Right ventricle myocardium inferior (tissue), 1 donor: ENCODE measurements at regions not wholly inside any gene's neighbourhood (a gene's known extent, or its start where the extent isn't known, plus 50 kb on each side); places are given as distances from the start of the nearest gene placed in this dataset.
"Not testable (repeated sequence)": the region's sequence is repeated elsewhere in the genome, so short reads cannot be mapped to it uniquely, and the experiment has no call there.

ENCODE experiments used
- ATAC-seq: fragments of 200-7000 bp; cut with Tn5 transposase; one replicate; pipeline ENCODE4 v1.9.1; 2020; ENCODE audit warnings: mild to moderate bottlenecking, moderate library complexity
- DNase-seq: peaks from one replicate; pipeline ENCODE4 v3.0.0; 2021; ENCODE audit errors: missing footprints
- intact Hi-C: fragments of 100-400 bp; cut with DNase I; formaldehyde crosslinking; loops from one replicate; pipeline ENCODE4 v1.11.0; 2022
- donor health status: DM: no; HTN: yes; CAD: no; lungs with severe emphysema.

DNA sequence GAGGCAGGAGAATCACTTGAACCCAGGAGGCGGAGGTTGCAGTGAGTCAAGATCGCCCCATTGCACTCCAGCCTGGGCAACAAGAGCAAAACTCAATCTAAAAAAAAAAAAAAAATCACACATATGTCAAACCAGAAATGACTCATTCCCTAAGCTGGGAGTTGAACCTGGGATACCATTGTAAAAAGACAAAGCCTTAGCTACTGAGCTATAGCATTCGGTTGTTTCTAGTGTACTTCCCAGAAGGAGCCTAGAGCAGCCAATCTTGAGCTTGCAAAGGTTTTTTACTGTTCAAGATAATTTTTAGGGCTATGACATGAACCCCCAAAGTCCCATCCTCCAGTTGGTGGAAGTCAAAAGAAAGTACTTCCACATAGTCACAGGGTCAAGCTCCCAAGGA lies 87.9 kb downstream of the ZNF467 start:
- DNase-seq (no peak), ATAC-seq (no peak)
- intact Hi-C loops = no loop called here

DNA sequence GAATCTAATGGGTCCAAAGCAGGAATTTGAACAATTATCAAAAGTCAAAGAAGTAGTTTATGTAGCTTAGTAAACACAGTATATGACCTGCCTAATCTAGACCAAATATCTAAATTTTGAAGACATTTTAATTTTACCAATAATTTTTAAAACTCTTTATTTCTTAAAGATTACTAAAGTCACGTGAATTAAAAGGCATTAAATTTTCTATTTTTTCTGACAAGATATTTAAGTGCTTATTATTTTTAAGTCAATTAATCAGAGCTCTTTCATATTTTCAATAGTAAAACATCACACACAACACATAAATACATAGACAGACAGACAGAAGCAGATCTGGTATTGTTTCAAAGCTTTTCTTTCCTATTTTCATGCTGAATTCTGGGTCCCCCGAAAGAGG lies 89.5 kb downstream of the ZNF467 start:
- intact Hi-C loops = no loop called here
- ATAC-seq (no peak), DNase-seq (no peak)

DNA sequence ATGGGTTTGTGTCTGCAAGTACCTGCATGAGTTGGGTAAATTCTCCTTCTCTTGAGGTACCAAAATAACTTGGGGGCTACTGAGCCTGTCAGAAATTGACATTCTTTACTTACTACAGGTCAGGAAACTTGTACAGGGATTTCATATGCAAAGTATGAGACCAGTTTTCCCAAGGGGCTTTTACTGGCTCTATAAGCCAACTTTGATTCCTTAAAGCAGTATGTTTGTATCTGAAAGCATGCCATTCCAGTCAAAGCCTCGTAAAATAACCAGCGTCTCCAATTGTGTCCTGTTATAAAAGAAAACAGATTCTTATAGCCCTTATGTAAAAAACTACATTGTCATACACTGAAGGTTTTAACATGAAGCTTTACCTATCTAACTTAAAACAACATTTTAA lies 90.2 kb downstream of the ZNF467 start:
- DNase-seq = no peak
- ATAC-seq = no peak
- intact Hi-C loops = no loop called here

DNA sequence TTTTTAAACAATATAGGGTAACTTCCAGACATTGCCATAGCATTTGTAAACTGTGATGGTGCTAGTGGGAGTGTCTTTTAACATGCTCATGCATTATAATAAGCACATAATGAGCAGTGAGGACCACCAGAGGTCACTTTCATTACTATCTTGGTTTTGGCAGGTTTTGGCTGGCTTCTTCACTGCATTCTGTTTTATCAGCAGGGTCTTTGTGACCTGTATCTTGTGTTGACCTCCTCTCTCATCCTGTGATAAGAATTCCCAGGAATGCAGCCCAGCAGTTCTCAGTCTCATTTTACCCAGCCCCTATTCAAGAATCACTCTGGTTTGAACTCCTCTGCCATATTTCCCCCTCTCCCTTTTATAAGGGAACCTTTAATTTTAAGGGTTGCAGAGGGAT lies 91.3 kb downstream of the ZNF467 start:
- intact Hi-C loops = no loop called here
- ATAC-seq (no peak), DNase-seq (no peak)

DNA sequence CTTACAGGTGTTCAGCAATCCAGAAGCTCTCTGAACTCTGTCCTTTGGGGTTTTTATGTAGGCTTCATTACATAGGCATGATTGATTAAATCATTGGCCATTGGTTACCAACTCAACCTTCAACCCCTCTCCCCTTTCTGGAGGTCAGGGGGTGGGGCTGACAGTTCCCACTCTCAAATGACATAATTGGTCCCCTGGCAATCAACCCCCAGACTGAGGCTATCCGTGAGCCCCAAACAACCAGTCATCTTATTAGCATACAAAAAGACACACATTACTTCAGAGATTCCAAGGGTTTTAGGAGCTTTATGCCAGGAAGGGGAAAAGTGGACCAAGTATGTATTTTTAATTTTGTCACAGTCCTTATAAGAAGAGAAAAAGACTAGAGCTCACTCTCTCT lies 92.1 kb downstream of the ZNF467 start:
- intact Hi-C loops = no loop called here
- ATAC-seq (no peak), DNase-seq (no peak)

DNA sequence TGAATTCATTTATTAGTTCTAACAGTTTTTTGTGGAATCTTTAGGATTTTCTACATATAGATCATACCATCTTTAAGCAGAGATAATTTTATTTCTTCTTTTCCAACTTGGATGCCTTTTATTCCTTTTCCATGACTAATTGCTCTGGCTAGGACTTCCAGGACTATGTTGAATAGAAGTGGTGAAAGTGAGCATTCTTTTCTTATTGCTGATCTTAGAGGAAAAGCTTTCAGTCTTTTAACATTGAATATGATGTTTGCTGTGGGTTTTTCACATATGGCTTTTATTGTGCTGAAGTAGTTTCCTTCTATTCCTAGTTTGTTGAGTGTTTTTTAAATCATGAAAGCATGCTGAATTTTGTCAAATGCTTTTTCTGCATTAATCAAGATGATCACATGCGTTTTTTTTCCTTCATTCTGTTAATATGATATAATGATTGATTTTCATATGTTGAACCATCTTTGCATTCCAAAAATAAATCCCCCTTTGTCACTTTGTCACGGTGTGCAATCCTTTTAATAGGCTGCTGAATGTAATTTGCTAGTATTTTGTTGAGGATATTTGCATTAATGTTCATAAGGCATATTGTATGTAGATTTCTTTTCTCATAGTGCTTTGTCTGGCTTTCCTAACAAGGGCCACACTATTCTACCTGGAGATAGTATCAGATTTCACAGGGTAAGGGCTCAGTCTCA lies 92.9 kb downstream of the ZNF467 start:
- ATAC-seq (no peak), DNase-seq (no peak)
- intact Hi-C loops = no loop called here

DNA sequence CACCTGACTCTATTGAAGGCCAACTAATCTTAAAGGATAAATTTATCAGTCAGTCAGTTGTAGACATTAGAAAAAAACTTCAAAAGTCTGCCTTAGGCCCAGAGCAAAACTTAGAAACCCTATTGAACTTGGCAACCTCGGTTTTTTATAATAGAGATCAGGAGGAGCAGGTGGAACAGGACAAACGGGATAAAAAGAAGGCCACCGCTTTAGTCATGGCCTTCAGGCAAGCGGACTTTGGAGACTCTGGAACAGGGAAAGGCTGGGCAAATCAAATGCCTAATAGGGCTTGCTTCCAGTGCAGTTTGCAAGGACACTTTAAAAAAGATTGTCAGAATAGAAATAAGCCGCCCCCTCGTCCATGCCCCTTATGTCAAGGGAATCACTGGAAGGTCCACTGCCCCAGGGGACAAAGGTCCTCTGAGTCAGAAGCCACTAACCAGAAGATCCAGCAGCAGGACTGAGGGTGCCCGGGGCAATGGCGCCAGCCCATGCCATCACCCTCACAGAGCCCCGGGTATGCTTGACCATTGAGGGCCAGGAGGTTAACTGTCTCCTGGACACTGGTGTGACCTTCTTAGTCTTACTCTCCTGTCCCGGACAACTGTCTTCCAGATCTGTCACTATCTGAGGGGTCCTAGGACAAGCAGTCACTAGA lies 98.5 kb downstream of the ZNF467 start:
- intact Hi-C loops, DNase-seq, ATAC-seq: not testable (repeated sequence)

DNA sequence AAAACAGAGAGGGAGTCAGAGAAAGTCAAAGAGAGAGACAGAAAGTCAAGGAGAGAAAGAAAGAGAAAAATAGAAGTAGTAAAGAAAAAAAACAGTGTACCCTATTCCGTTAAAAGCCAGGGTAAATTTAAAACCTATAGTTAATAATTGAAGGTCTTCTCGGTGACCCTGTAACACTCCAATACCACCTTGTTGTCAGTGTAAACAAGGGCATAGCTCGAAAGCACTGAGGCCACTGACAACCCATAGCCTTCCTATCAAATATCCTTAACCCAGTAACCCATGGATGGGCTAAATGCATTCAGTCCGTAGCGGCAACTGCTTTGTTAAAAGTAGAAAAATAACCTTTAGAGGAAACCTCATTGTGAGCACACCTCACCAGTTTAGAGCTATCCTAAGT lies 100.4 kb downstream of the ZNF467 start:
- intact Hi-C loops = no loop called here
- ATAC-seq = no peak
- DNase-seq = no peak

DNA sequence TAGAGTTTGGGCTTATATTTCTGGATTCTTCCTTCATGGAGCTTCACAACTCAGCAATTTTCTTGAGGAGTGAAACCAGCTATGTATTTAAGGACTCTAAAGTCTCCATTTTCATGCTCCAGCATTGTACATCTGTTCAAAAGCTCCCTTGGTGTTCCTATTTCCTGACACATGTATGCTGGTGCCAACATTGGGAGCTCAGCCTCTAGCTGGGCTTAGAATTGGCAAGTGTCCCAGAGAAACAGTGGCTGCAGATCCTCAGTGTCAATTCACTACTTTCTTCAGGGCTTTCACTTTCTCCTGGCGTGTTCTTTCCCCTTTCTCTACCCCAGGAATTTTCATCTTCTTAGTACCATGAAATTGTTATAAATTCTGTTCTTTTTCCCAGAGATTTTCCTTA lies 103.1 kb downstream of the ZNF467 start:
- intact Hi-C loops = no loop called here
- ATAC-seq (peak; percentile 83), DNase-seq (no peak)

DNA sequence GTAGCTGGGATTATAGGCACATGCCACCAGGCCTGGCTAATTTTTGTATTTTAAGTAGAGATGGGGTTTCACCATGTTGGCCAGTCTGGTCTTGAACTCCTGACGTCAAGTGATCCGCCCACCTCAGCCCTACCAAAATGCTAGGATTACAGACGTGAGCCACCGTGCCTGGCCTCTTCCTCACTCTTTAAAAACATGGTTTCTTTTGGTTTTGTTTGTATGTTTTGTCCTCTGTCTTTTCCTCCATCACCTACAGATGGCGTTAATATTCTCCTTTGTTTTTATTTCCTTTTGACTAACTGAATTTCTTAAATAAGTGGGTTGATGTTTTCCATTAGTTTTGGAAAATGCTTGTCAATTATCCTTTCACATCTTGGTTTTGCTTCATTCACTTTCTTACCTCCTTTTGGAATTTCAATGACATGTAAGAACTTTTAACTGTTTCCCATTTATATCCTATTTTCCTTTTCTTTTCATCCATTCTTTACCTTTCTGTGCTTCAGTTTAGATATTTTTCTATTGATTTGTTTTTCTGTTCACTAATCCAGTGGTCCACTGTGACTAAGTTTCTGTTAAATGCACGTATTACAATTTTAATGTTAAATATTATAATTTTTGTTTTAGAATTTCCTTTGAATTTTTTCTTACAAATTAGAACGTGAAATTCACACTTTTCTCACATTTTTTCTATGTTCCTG lies 104.1 kb downstream of the ZNF467 start:
- ATAC-seq (no peak), DNase-seq (no peak)
- intact Hi-C loops = loop anchor here (1.0 kb wide), 1 partner anchor 73 kb away; no protein-coding TSS in a partner anchor

DNA sequence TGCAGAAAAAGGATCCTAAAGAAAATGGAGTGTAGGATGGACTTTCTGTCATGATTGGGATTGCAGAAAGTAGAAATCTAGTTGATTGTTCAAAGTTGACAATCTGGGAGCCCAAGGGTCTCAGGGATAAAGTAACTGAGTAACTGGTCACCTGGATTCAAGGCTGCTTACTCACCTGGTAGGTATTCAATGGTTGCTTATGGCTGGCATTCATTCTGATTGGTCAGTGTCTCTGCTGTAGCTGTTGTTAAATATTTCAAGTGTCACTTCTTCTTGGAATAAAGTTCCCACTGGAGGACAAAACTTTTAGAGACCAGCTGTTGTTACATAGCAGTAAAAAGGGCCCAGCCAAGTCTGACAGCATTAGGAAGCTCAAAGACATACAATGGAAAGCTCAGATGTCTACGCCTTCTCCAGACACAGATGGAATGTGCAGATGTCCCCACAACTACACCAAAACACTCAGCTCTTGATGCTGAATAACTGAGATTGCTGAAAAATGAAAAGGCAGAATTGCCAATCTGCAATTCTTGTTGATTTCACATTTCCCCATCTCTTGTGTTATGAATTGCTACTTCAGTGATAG lies 106.9 kb downstream of the ZNF467 start:
- no peak for DNase-seq
- no peak for ATAC-seq
- intact Hi-C loops = no loop called here

DNA sequence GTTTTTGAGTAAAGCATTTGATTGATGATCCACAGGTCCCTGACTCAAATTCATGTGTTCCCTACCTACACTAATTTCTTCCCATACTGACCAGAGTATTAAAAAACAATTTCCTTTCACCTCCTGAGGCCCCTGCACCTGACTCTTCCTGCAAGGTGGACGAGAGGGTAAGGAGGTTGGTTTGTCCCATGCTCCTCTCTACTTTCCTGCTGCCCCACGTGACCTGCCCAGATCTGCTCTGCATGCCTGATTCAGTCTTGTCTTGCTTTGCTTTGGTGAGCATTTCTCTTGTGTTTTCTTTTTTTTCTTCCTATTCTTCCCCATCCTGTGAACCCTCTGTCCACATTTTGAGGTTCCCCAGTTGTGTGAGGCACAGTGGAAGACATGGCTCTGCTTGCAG lies 107.8 kb downstream of the ZNF467 start:
- DNase-seq, intact Hi-C loops, ATAC-seq: not testable (repeated sequence)

DNA sequence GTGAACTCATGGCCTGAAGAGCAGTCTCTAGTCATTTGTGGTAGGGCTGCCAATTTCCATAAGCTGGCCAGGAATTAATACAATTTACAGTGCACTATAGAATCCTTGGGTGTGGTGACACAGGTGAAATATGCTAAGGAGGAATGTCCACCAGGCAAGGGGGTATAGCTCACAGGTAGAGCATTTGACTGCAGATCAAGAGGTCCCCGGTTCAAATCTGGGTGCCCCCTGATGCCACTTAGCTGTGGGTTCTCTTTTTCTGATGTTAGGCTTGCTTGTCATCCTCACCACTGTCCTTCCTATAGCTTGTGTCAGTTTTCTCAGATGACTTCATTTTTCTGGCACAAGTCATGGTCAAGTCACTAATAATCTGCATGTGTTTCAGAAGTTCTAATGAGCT lies 108.7 kb downstream of the ZNF467 start:
- ATAC-seq (no peak), DNase-seq (no peak)
- intact Hi-C loops = no loop called here

DNA sequence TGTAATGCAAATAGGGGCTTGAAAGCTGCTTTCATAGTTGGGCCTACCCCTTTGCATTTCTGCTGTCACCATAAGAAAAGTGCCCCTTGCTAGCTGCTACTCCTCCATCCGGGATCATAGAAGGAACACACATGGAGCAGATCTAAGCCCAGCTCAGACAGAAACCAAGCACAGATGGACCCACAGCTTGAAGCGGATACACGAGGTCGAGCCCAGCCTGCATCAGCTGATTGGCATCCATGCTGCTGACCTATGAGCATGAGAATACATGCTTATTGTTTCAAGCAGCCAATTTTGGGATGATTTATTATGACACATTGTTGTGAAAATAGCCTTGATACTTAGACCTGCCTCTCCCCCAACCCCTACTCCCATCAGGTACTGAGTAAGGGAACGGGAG lies 109.2 kb downstream of the ZNF467 start:
- DNase-seq = no peak
- ATAC-seq = no peak
- intact Hi-C loops = no loop called here

DNA sequence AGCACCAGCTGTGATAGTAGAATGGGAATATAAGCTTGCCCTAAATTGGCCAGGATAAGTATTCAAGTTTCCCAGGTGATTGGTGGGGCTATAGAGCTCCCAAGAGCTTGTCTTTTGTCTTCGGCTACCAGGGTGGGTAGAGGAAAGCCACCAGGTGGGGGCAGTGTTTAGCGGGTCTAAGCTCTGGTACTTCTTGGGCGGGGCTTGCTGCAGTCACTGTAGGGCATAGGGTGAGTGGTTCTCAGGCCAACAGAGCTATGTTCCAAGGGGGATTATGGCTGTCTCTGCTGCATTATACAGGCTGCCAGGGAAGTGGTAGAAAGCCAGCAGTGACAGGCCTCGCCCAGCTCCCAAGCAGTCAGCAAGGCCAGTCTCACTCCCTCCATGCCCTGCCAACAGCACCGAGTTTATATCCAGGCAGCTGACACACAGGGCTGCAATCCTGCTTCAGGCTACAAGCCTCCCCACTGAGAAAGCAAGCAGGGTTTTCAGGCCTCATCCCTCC lies 110.7 kb downstream of the ZNF467 start:
- DNase-seq (peak; percentile 75), ATAC-seq (peak; percentile 92)
- intact Hi-C loops = loop anchor here (2.0 kb wide), 1 partner anchor 80 kb away; no protein-coding TSS in a partner anchor

DNA sequence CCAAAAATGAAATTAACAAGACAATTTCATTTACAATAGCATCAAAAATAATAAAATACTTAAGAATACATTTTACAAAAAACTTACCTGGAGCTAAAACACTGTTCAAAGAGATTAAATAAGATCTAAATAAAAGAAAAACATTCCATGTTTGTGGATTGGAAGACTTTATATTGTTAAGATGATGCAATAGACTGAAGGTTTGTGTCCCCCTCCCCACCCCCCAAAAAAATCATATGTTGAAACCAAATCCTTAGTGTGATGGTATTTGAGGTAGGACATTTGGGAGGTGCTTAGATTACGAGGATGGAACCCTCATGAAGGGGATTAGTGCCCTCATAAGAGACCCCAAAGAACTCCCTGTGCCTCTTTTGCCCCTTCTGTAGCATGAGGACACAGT lies 117.6 kb downstream of the ZNF467 start:
- intact Hi-C loops = no loop called here

DNA sequence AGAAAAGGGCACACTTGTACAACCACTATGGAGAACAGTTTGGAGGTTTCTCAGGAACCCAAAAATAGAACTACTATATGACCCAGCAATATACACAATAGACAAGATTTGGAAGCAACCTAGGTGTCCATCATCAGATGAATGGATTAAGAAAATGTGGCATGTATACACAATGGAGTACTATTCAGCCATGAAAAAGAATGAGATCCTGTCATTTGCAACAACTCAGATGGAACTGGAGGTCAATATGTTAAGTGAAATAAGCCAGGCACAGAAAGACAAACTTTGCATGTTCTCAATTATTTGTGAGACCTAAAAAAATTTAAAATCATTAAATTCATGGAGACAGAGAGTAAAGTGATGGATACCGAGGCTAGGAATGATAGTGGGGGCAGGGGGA lies 118.8 kb downstream of the ZNF467 start:
- intact Hi-C loops = no loop called here
- no peak for ATAC-seq

More for the DNA sequence above, 117.6 kb downstream of the ZNF467 start:
- ATAC-seq = no peak
- DNase-seq = no peak

DNA sequence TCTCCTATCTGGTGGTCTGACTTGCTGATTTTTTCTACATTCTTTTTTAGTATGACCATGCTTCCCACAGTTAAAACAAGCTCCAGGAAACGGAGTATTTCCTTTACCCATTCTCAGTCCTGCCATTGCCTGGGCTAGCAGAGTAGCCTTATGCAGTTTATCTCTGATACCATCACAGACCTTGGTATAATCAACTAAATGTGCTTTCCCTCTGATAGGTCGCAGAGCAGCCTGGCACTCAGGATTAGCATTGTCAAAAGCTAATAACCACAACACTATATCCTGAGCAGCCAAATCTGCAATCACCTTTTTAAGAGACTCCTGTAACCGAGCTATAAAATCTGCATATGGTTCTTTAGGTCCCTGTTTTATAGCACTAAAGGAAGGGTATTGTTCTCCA lies 123.2 kb downstream of the ZNF467 start:
- intact Hi-C loops, ATAC-seq, DNase-seq: not testable (repeated sequence)

More for the DNA sequence above, 118.8 kb downstream of the ZNF467 start:
- DNase-seq = no peak

DNA sequence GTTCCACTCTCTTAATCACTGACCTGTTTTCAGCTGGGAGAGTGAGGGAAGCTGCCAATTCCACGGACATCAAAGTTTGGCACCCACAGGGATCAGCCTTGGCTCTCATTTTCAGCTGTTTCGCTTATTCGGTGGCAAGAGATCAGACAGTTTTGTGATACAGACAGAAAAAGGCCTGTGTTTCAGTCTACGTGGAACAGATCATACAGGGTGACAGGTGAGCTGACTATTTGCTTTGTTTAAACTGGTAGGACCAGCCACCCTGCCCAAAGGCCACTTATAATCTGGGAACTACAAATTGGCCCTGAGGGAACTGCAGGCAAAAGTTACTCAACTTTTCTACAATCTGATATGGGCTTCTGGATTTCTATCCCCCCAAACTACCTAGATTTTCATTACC lies 128.6 kb downstream of the ZNF467 start:
- no peak for ATAC-seq
- intact Hi-C loops = no loop called here
- DNase-seq = no peak
